ENCODE measurements at regions not wholly inside any gene's neighbourhood (a gene's known extent, or its start where the extent isn't known, plus 50 kb on each side); places are given as distances from the start of the nearest gene placed in this dataset.

DNA sequence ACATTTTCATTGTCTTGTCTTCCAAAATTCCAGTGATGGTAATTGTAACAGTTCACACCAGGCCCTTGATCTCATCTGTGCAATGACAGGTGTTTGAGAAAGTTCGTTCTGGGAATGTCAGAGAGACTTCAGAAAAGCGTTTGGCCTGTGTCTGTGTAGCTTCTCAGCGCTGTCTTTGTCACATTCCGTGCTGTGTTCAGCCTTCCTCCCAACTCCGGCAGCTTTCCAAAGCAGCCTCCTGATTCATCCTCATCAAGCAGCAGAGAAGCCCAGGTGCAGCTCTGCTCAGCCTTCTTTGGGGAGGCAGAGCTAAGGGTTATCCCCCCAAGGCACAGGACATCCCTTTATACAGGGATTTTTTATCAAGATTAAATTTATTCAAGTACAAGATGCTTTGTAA lies 494.0 kb upstream of the SUCLG2 start:
- no peak for DNase-seq

DNA sequence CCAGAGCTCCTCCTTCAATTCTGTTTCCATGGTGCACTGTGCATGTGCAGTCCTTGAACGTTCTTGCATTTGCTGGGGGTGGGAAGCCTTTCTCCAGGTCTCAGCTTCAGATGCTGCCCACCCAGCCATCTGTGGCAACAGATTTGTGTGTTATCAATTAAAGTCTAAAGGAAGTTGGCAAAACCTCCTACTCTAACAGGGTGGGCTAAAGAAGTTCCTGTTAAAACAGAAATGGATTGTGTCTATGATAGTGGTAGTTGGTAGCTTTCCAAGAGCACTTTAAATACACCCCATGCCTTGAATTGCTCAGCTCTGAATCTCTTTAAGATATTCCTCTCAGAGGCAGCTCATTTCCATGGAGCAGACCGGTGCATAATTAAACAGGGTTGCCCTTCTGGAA lies 488.0 kb upstream of the SUCLG2 start:
- no peak for DNase-seq

DNA sequence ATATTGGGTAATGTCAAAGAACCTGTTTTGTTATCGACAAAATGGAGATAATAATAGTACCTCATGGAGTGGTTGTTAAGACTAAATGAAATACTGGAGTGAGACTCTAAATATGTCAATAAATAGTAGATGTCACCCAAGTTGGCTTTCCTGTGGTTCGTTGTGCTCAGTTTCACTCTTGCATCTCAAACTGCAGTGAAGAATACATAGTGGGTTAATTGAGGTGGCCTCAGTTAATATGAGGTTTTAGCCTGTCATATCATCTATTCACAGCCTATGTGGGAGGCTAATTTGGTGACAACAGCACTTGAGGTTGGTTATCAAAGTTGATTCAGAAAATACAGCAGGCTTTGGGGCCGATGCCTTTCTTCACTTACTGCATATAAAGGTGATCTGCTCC lies 485.5 kb upstream of the SUCLG2 start:
- DNase-seq: no peak

DNA sequence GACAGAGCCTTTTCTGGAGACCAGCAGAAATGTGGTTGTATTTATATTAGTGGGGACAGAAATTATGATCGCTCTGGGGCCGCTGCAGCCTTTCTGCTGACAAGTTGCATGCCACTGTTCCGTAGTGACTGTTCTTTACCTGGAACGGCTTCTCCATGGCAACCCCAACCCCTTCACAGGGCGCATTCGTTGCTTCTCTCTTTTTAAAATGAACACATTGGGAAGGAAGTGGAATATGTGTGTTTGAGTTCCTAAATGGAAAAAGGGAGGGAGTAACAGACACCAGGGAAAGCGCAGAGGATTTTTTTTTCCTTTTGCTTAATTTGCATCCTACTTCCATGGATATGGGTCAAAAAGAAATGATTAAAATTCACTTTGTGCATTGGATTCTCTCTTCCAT lies 482.0 kb upstream of the SUCLG2 start:
- DNase-seq: no peak

DNA sequence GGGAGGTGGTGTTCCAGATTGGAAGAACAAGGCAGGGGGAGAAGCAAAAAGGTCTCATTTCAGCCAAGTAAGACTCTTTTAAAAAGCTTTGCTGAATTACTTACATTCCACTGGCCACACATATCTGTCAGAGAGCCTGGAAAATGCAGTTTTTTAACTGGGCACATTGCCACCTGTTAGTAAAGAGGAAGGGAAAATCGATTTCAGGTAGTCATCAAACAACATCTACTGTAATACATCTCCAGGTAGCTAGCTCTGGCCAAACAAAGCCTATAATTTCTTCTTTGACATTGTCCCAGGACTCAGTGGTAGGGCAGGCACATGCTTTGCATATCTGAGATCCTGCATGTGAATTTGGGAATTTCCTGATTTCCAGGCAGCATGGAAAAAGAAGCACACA lies 480.7 kb upstream of the SUCLG2 start:
- no peak for DNase-seq

DNA sequence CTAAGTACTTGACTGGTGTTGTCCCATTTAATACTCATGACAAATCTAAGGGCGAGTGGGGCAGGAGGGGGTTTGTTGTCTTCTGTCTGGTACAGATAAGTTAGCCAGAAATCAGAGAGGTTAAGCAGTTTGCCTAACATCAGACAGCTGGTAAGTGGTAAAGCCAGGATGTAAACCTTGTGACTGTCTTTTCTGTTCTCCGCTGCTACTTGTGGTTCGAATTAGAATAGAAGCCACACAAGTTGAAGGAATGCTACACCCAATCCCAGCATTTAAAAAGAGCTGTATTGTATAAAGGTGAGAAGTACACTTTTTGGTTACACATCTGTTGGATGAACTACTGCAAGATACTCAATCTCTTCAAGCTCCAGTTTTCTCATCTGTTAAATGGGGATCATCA lies 474.7 kb upstream of the SUCLG2 start:
- no peak for DNase-seq

DNA sequence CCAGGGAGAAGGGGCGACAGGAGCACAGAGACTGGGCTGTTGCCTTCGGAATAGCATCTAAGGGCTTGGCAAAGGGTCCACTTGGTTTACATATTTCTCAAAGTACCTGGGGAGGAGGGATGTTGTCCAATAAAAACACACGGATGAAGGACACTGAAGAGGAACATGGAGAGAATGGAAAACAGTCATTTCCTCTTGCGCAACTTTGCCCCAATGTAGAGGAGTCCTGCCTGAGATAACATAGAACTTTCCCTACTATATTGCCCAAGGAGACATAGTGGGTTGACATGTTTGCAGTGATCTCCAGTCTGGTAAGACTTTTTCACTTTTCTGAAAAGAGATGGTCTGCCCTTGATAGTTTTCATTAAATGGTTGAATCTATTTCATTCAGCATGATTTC lies 468.8 kb upstream of the SUCLG2 start:
- DNase-seq: no peak

DNA sequence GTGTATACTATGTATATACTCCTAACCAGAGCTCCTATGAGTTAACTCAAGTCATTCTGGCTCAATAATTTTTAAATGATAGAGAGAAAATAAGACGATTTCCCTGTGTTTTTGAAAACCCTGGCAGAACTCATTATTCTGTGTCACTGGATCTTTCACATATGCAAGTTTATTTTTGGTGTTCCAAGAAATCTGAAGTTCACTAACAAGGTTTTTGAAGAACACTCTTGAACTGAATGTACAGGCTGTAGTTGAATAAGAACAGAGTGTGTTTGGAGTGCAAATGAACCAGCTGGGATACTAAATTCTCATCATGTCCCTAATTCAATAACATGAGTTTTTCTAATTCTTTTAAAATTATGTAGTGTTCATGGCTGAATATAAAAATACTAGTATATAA lies 466.9 kb upstream of the SUCLG2 start:
- DNase-seq: no peak

DNA sequence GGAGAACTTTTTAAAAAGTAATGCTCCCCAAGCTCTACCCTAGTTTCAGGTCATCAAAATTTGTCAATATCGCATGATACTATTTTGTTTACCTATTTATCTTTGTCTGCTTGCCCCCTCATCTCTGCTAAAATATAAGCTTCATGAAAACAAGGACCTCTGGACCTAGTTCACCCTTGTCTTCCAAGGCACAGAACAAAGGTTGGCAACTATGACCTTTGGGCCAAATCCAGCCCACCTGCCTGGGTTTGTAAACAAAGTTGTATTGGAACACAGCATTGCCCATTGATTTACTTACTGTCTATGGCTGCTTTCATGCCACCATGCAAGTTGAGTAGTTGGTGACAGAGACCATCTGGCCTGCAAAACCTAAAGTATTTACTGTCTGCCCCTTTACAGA lies 462.2 kb upstream of the SUCLG2 start:
- no peak for DNase-seq

DNA sequence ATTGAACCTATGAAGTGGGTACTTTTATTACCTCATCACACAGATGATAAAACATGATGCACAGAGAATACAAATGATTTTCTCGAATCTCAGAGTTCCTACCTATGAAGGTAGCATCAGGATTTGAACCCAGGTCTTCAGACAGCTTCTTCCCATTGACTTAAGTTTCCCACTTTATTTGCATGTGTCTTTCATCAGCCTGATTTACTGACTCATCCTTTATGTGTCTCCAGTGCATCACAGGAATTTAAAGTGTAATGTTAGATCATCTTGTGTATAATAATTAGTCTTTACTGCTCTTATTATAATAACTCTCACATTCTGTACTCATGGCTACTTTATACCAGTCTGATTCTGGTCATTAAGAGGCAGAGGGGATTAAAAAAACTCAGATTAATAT lies 449.4 kb upstream of the SUCLG2 start:
- no peak for DNase-seq

DNA sequence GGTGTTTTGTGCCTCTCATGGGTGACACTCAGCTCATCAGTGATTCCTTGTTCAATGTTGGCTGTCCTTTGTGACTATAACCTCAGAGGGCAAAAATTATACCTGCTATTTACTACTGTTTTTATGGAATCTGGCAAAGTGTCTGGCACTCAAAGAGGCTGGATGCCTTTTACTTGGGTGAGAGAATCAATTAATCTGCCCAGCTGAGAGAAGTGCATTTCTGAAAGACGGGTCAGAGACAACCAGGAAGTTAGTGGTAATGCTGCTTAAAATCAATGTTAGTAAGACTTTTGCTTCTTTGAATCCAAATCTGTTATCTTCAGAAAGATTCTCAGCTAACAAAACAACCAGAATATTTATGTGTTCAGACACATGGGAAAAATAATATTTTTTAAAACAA lies 436.2 kb upstream of the SUCLG2 start:
- DNase-seq: no peak

DNA sequence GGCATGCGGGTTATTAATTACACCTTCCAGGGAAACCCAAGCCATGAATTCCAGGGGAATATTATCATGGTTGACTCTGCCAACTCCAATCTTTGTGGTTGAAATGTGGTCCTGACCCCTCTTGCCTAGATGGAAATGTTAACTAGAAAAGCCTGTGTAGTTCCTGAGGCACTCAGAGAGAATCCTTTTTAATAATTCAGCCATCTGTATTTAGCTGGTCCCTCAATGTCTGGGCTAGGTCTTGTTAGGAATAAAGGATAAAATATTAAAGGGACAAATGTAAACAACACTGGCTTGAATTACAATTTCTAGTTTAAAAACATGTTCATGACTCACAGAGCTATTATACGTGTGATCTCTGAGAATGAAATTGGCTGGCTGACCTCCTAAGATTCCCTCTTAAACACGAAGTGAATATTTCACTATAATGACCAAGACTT lies 435.2 kb upstream of the SUCLG2 start:
- DNase-seq: no peak

DNA sequence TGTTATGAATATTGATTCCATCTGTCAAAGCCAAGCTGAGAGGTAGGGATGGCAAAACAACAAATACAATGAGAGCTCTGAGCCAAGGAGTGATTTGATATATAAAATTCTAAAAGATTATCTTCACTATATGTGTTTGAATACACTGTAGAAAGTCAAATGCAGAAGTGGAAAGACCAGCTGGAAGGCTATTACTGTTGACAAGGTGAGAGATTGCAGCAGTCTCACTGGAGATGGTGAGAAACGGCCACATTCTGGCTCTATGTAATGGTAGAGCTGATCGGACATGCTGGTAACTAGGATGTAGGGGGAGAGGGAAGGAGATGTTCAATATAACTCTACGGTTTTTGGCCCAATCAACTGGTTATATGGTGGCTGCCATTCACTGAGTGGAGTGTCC lies 434.2 kb upstream of the SUCLG2 start:
- DNase-seq: no peak

DNA sequence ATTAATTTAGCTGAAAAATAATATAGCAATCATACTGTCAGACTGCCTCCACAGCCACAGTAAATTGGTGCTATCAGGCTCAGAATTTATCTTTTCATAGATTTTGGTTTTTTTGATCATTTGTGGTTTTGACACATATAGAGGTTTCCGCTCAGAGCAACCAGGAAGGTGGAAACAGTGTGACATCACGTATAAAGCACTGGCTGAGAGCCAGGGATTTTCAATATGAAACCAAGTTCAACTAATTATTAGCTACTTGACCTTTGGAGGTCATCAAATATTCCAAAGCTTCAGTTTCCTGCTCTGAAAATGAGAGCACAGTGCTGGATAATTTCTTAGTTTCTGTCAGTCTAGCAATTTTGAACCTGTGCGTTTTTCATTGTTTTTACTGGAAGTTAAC lies 433.8 kb upstream of the SUCLG2 start:
- DNase-seq: peak; percentile 41 to 77

DNA sequence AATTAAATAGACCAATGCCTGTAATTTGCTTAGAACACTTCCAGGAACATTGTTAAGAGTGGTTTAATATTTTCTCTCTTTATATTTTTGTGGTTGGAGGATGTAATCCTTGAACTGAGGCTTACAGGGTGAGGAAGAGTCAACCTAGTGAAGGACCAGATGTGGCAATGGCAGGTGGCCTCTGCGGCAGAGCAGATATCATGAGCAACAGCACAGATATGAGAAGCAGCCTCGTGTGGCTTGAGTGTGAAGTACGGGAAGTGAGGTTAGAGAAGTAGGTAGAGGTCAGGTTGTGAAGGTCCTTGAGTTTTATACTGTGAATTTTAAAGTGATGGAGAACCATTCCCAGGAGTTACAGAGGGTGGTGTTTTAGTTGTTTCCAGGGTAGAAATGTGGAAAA lies 417.6 kb upstream of the SUCLG2 start:
- DNase-seq: no peak

DNA sequence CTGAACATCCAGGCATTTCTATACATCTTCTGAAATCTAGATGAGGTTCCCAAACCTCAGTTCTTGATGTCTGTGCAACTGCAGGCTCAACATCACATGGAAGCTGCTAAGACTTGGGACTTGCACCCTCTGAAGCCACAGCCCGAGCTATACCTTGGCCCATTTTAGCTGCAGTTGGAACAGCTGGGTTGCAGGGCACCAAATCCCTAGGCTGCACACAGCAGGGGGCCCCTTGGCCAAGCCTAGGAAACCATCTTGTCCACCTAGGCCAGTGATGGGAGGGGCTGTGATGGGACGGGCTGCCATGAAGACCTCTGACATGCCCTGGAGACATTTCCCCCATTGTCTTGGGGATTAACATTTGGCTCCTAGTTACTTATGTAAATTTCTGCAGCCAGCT lies 415.8 kb upstream of the SUCLG2 start:
- DNase-seq: no peak

DNA sequence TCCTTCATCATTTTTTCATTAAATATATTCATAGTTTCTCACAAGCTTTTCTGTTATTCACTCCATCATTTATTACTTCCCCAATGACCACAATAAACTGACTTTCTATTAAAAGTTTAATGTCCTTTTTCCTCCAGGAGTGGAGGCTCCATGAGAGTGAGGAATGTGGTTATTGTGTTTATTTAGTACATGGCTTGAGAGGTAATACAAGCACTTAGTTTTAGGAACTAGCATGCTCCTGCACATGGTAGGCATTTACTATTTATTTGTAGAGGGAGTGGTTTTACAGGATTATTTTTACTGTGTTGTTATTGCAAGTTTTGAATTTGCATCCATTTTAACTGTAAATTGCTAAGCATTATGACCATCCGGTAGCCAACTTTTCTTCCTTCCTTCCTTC lies 412.9 kb upstream of the SUCLG2 start:
- DNase-seq: no peak

DNA sequence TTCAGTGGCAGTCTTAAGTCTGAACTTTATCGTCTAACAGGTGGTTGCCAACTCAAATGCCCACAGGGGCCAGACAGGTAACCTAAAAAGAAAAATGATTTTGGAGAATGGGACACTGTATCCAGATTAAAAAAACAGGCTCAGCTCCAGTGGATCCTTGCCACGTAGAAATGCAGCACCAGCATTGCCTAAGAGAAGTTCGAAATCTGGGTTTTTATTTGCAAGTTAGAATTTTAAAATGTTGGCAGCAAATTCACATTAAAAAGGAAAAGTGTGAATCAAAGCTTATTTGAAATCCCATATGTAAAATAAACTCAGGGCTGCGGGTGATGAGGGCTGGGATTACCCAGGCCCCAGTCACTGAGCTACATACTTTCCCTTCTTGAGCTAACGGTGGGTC lies 408.5 kb upstream of the SUCLG2 start:
- no peak for DNase-seq

DNA sequence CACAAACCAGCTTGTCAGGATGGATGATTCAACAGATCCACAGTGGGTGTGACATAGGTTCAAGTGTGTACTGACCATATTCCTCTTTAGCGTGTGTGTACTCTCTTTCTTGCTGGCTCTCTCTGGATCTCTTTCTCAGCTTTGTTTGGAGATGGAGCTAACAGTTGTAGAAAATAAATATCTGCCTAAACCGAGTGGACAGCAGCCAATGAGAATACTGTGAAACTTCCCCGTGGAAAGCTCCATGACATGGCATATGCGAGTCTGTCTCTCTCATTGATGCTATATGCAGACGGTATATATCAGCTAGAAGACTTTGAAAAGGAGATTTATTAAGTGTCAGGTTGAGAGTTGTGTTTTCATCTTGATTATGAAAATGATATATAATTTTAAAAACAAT lies 406.5 kb upstream of the SUCLG2 start:
- DNase-seq: no peak

DNA sequence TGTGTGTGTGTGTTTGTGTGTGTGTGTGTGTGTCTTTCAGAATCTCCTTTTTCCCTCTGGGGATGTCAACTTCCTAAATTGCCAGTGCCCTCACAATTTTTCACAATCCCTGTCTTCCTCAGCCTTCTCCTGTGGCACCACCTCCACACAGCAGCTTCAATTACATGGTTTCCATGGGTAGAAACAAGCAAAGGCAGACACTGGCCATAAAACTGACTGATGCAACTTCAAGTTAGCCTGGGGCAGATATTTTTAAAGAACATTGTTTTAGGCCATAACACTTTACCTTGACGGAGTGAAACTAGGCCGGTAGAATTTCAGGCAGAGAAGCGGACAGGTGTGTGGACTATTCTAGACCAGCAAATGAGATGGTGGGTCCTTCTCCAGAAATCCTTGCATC lies 405.8 kb upstream of the SUCLG2 start:
- no peak for DNase-seq

DNA sequence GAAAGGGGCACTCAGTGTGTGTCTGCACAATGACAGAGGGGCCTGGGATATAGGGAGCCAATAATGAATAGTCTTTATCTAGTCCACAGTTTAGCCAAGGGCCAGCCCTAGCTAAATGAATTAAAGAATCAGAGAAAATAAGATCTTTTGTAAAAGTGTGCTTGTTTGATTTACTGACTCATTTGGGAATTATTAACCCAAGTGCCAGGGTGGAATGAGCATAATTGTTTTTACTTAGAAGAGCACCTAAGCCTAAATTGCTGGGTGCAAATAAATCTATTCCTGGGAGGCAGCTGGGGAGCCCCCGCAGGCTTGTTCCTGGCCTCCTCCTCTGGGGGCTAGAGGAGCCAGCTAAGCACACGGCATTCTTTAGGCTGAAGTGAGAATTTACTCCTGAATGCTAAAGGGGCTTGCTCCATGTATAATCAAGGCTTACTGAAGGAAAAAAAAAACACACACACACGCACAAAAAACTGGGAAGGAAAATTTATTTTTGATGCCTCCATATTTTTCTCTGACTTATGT lies 405.3 kb upstream of the SUCLG2 start:
- no peak for DNase-seq

DNA sequence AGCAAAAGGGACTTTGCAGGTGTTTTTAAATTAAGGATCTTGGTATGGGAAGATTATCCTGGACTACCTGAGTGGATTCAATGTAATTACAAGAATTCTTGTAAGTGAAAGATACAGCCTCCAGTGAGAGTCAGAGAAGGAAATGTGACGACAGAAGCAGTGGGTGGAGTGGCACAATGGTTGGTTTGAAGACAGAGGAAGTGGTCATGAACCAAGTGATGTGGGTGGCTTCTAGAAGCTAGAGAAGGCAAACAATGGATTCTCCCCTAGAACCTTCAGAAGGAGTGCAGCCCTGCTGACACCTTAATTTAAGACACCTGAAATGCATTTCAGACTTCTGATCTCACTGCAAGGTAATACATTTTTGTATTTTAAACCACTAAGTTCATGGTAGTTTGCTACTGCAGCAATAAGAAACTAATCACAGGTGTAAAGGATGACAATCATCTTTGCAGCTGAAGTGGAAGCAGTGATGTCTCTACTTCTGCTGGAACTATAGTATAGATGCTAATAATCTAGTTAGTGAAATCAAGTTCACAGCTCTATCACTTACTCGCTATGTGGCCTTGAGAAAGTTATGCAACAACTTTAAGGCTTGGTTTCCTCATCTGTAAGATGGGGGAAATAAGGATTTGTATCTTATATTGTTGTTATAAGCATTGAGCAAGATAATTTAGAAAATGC lies 403.4 kb upstream of the SUCLG2 start:
- peak; percentile 60 to 78 for DNase-seq

DNA sequence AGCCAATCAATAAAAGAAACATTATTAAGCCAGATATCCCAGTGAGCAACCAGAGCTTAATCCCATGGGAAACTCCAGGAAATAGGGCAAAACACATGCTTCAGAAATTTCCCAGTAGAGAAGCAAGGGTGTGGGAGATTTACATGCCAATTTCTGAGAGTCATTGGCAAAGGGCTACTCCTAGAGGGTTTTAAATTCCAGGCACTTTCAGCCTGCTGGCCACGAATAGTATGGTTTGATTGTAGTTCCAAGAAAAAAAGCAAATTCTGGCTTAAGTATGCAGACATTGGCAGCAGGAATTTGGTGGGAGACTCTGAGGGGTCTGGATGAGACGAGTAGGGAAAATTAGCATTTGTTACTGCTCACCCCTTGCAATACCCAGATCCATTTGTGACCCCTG lies 402.1 kb upstream of the SUCLG2 start:
- DNase-seq: no peak

DNA sequence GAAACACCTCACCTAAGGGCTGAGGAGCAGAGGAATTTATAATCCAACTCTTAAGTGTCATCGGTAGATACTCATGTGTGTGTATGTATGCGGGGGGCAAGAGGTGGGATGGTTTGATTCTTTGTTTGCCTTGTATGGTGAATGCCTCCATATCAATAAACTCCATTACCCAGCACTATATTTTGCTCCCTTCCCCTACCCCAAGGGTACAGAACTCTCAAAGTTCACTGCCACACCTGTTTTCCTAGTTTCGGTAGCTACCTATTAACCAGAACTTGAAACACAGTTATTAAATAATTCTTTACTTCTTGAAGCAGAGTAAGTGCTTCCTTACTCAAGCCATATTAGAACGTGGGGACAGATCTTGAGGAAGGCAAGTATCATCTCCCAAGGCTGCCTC lies 400.8 kb upstream of the SUCLG2 start:
- DNase-seq: no peak

DNA sequence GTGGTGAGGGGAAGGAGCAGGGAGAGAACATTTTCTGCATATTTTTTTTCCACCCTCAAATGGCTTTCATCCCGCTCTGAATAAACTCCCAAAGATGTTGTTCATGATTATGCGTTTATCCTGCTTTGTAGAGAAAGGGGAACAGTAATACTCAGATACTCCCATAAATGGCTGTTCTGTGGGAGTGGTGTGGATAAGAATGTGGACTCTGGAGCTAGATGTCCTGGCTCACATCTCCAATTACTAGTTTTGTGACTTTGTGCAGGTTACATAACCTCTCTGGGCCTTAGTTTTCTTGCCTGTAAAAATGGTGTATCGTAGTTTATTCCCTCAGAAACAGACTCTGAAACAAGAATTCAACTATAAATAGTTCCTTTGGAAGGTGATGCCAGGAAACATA lies 395.4 kb upstream of the SUCLG2 start:
- DNase-seq: no peak

DNA sequence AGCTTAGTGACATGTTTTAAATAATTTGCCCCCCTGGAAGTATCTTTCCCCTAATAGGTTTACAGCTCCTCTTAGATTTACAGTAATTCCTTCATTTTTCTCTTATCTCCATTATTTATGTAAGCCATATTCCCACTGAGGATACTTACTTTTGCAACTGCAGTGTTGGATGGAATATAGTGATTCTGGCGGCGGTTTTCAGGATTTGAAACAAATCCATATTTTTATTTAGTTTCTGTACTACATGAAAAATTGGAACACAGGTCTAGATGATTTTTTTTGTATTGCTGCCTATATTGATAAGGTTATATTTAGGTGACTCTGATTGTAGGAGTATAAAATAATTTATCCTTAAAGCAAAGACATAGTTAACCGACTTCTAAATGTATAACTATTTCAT lies 391.6 kb upstream of the SUCLG2 start:
- DNase-seq: no peak
